ENCODE measurements at regions not wholly inside any gene's neighbourhood (a gene's known extent, or its start where the extent isn't known, plus 50 kb on each side); places are given as distances from the start of the nearest gene placed in this dataset.

- TF ChIP-seq CTCF (IDR thresholded peaks at IDR 0.05): no peak
- TF ChIP-seq POLR2A (IDR thresholded peaks at IDR 0.05): no peak
Observed at GRCh38 chr14:106309423-106309822, 783.0 kb downstream of the TMEM121 start.

All from stomach (tissue), 4 donors.